ENCODE measurements at regions not wholly inside any gene's neighbourhood (a gene's known extent, or its start where the extent isn't known, plus 50 kb on each side); places are given as distances from the start of the nearest gene placed in this dataset.
"Not testable (repeated sequence)": the region's sequence is repeated elsewhere in the genome, so short reads cannot be mapped to it uniquely, and the experiment has no call there.

GRCh38 chr1:224535641-224536040 lies 80.5 kb upstream of the CNIH3 start:
- no peak for DNase-seq (ENCODE audit: low spot score)

- DNase-seq (ENCODE audit: low spot score): no peak
These were observed 76.1 kb upstream of the CNIH3 start for GRCh38 chr1:224539971-224540370.

GRCh38 chr1:224540535-224540934 lies 75.6 kb upstream of the CNIH3 start:
- DNase-seq (ENCODE audit: low spot score): no peak

GRCh38 chr1:224541072-224541790 lies 74.9 kb upstream of the CNIH3 start:
- DNase-seq (ENCODE audit: low spot score): no peak

GRCh38 chr1:224541901-224542630 lies 74.1 kb upstream of the CNIH3 start:
- no peak for DNase-seq (ENCODE audit: low spot score)

GRCh38 chr1:224542783-224543440 lies 73.2 kb upstream of the CNIH3 start:
- DNase-seq (ENCODE audit: low spot score): peak; percentile 9

- no peak for DNase-seq (ENCODE audit: low spot score)
These were observed 72.7 kb upstream of the CNIH3 start for GRCh38 chr1:224543453-224543852.

GRCh38 chr1:224544346-224545110 lies 71.6 kb upstream of the CNIH3 start:
- no peak for DNase-seq (ENCODE audit: low spot score)

- no peak for DNase-seq (ENCODE audit: low spot score)
These were observed 70.5 kb upstream of the CNIH3 start for GRCh38 chr1:224545571-224545970.

- no peak for DNase-seq (ENCODE audit: low spot score)
These were observed 67.4 kb upstream of the CNIH3 start for GRCh38 chr1:224548676-224549075.

GRCh38 chr1:224551189-224551588 lies 64.9 kb upstream of the CNIH3 start:
- not testable (repeated sequence) for DNase-seq (ENCODE audit: low spot score)

GRCh38 chr1:224554056-224554455 lies 62.1 kb upstream of the CNIH3 start:
- DNase-seq (ENCODE audit: low spot score): no peak

GRCh38 chr1:224554620-224555259 lies 61.4 kb upstream of the CNIH3 start:
- no peak for DNase-seq (ENCODE audit: low spot score)

GRCh38 chr1:224558904-224559303 lies 57.2 kb upstream of the CNIH3 start:
- DNase-seq (ENCODE audit: low spot score): no peak

GRCh38 chr1:224559981-224560728 lies 56.0 kb upstream of the CNIH3 start:
- DNase-seq (ENCODE audit: low spot score): no peak

- DNase-seq (ENCODE audit: low spot score): not testable (repeated sequence)
These were observed 53.2 kb upstream of the CNIH3 start for GRCh38 chr1:224562881-224563280.

- no peak for DNase-seq (ENCODE audit: low spot score)
These were observed 52.5 kb upstream of the CNIH3 start for GRCh38 chr1:224563666-224564065.

- DNase-seq (ENCODE audit: low spot score): no peak
These were observed 51.5 kb upstream of the CNIH3 start for GRCh38 chr1:224564454-224565084.

GRCh38 chr1:224565186-224565585 lies 50.9 kb upstream of the CNIH3 start:
- DNase-seq (ENCODE audit: low spot score): no peak

GRCh38 chr1:224565611-224566406 lies 50.3 kb upstream of the CNIH3 start:
- no peak for DNase-seq (ENCODE audit: low spot score)
